ENCODE measurements at regions not wholly inside any gene's neighbourhood (a gene's known extent, or its start where the extent isn't known, plus 50 kb on each side); places are given as distances from the start of the nearest gene placed in this dataset.

DNA sequence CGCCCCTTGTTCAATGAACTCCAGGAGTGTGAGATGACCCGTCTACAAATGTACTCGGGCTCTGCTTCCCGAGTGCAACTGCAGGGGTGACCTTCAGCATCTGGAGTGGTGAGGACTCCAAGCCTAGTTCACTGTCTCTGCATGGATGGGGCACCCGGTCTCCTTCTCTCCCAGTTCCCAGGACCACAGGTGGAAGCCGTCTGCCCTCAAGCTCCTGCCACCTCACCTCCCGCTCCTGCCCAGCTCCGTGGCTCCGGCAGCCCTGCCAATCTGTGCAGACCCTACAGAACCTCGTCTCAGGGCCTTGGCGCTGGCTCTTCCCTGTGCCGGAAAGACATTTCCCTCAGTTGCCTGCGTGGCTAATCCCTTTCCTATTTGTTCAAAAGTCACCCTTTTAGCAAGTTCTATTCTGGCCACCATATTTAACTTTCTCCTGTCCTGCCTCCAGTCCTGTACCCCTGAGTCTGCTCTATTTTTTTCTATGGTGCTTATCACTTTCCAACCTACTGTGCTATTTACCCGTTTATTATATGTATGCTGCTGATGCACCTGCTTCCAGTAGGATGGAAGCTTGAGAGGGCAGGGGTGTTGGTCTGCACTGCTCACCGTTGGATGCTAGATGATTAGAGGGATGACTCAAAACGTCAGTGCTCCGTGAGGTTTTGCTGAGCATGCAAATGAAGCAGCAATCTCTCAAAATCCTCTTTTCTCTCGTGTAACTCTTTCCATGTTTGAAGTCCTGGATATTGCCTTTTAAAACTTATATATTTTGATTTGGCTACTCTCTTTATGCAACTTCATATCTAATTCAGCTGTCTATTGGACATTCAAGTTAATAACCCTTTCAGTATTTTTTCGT is 641.4 kb downstream of the ACTR3B start:
- Histone ChIP-seq H3K56ac (ENCODE audit: extremely low read depth, insufficient read depth, low read length) (no peak overlapping the region), H3K9me1 (ENCODE audit: insufficient read depth, low read length) (no peaks in the 10 kb centered on the region), H4K5ac (ENCODE audit: low read depth, low read length) (no peak overlapping the region), H3K23ac (ENCODE audit: low read depth, low read length) (no peak overlapping the region), H3K4me3 (ENCODE audit: insufficient read depth, low read depth, low read length) (no peak overlapping the region), H4K20me1 (ENCODE audit: insufficient read depth, low read length) (no peaks in the 10 kb centered on the region; the same call in 1 of the 2 replicates), H2BK20ac (ENCODE audit: low read depth, low read length) (no peak overlapping the region), H4K91ac (ENCODE audit: insufficient read depth, low read depth, low read length) (no peak overlapping the region), H2AFZ (replicated peaks; ENCODE audit: low read length, poor library complexity) (no peak overlapping the region), H2AK9ac (replicated peaks; ENCODE audit: low read depth, low read length, poor library complexity) (no peak overlapping the region), H3K79me1 (ENCODE audit: low read depth in 1 of 2, low read length in 2 of 2) (no peaks in the 10 kb centered on the region), H3K27ac (ENCODE audit: insufficient read depth, low read length) (no peak overlapping the region), H3K36me3 (ENCODE audit: control insufficient read depth, insufficient read depth, low read length) (no peaks in the 10 kb centered on the region), H2BK120ac (ENCODE audit: low read depth, low read length) (no peak overlapping the region), H2BK5ac (ENCODE audit: low read depth, low read length, poor library complexity, severe bottlenecking) (no peak overlapping the region), H3K27me3 (ENCODE audit: control insufficient read depth, insufficient read depth, low read length) (no peaks in the 10 kb centered on the region), H2BK15ac (ENCODE audit: low read depth, low read length) (no peak overlapping the region), H3K4ac (ENCODE audit: low read depth, low read length) (no peak overlapping the region), H4K8ac (ENCODE audit: low read depth in 2 of 2, low read length in 2 of 2) (no peak overlapping the region), H3K4me1 (ENCODE audit: control insufficient read depth, insufficient read depth, low read length) (no peaks in the 10 kb centered on the region), H2AK5ac (ENCODE audit: low read depth, low read length) (no peak overlapping the region), H3K18ac (ENCODE audit: low read depth, low read length) (no peak overlapping the region), H3K9me3 (ENCODE audit: control insufficient read depth, insufficient read depth, low read length) (peaks cover 46% of the 10 kb centered on the region), H3K4me2 (ENCODE audit: low read depth, low read length) (no peak overlapping the region), H3K14ac (replicated peaks; ENCODE audit: low read depth, low read length) (no peak overlapping the region), H3K9ac (ENCODE audit: low read depth, low read length) (no peak overlapping the region)
- TF ChIP-seq MAZ (IDR thresholded peaks at IDR 0.05; ENCODE audit: borderline replicate concordance, low read depth, low read length) (no peak), CEBPB (IDR thresholded peaks at IDR 0.05; ENCODE audit: low read depth, low read length) (no peak), FOS (IDR thresholded peaks at IDR 0.05; ENCODE audit: low read depth, low read length) (no peak), RFX5 (IDR thresholded peaks at IDR 0.05; ENCODE audit: low read depth, low read length) (no peak), MAFK (IDR thresholded peaks at IDR 0.05; ENCODE audit: low read depth, low read length) (no peak), CHD1 (IDR thresholded peaks at IDR 0.05; ENCODE audit: low read depth, low read length) (no peak), RCOR1 (IDR thresholded peaks at IDR 0.05; ENCODE audit: insufficient replicate concordance, low read length) (no peak), ELK1 (IDR thresholded peaks at IDR 0.05; ENCODE audit: borderline replicate concordance, low read depth, low read length) (no peak), BHLHE40 (IDR thresholded peaks at IDR 0.05; ENCODE audit: low read depth, low read length) (no peak), NFE2L2 (IDR thresholded peaks at IDR 0.05; ENCODE audit: low read depth, low read length) (no peak), RAD21 (IDR thresholded peaks at IDR 0.05; ENCODE audit: low read length) (no peak), SMC3 (IDR thresholded peaks at IDR 0.05; ENCODE audit: low read depth, low read length) (no peak), POLR2A (IDR thresholded peaks at IDR 0.05; ENCODE audit: low read depth, low read length) (no peak), MXI1 (IDR thresholded peaks at IDR 0.05; ENCODE audit: borderline replicate concordance, low read depth, low read length) (no peak)
- TF ChIP-seq, protein P1, sequence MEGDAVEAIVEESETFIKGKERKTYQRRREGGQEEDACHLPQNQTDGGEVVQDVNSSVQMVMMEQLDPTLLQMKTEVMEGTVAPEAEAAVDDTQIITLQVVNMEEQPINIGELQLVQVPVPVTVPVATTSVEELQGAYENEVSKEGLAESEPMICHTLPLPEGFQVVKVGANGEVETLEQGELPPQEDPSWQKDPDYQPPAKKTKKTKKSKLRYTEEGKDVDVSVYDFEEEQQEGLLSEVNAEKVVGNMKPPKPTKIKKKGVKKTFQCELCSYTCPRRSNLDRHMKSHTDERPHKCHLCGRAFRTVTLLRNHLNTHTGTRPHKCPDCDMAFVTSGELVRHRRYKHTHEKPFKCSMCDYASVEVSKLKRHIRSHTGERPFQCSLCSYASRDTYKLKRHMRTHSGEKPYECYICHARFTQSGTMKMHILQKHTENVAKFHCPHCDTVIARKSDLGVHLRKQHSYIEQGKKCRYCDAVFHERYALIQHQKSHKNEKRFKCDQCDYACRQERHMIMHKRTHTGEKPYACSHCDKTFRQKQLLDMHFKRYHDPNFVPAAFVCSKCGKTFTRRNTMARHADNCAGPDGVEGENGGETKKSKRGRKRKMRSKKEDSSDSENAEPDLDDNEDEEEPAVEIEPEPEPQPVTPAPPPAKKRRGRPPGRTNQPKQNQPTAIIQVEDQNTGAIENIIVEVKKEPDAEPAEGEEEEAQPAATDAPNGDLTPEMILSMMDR (conservative IDR thresholded peaks at IDR 0.05; ENCODE audit: low read depth, low read length) = no peak
- TF ChIP-seq, protein P2, sequence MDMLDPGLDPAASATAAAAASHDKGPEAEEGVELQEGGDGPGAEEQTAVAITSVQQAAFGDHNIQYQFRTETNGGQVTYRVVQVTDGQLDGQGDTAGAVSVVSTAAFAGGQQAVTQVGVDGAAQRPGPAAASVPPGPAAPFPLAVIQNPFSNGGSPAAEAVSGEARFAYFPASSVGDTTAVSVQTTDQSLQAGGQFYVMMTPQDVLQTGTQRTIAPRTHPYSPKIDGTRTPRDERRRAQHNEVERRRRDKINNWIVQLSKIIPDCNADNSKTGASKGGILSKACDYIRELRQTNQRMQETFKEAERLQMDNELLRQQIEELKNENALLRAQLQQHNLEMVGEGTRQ (IDR thresholded peaks at IDR 0.05; ENCODE audit: low read depth, low read length) = no peak
- ATAC-seq (ENCODE audit: low read depth) = no peak
- ChIA-PET POLR2A (ENCODE audit: unreplicated experiment) (no interaction called here), CTCF (no interaction called here)
- dilution Hi-C loops (cut with HindIII; ENCODE audit: low sequenced_read_pairs, unreplicated experiment) (no loop called here), in situ Hi-C loops (cut with MboI; ENCODE audit: low sequenced_read_pairs) (no loop called here), intact Hi-C loops (cut with micrococcal nuclease) (no loop called here)
- 69% methylated on average over 8 of the region's 19 CpGs; no CpG with 5 or more reads in 1 of the 2 experiments for WGBS, 2 experiments (ENCODE audit: extremely low coverage in 2 of 2, insufficient read length in 1 of 2)
- no peak for DNase-seq
- no TSS peak for BruUV-seq (replicated peaks)
